ENCODE measurements at regions not wholly inside any gene's neighbourhood (a gene's known extent, or its start where the extent isn't known, plus 50 kb on each side); places are given as distances from the start of the nearest gene placed in this dataset.

- TF ChIP-seq CTCF (IDR thresholded peaks at IDR 0.05) (no peak), POLR2A (IDR thresholded peaks at IDR 0.05) (no peak)
- H3K4me1 ChIP-seq: peaks cover 0 to 5% (median 0%) of the 10 kb centered on the region in 4 donors
- no peaks in the 10 kb centered on the region for H3K27me3 ChIP-seq
- no peak overlapping the region for H3K4me3 ChIP-seq
- H3K9me3 ChIP-seq: no peaks in the 10 kb centered on the region
- no peaks in the 10 kb centered on the region for H3K36me3 ChIP-seq
- no peak for DNase-seq
- no peak overlapping the region for H3K27ac ChIP-seq
Measured at GRCh38 chr2:215626063-215626462, 190.2 kb upstream of the FN1 start.

DNA sequence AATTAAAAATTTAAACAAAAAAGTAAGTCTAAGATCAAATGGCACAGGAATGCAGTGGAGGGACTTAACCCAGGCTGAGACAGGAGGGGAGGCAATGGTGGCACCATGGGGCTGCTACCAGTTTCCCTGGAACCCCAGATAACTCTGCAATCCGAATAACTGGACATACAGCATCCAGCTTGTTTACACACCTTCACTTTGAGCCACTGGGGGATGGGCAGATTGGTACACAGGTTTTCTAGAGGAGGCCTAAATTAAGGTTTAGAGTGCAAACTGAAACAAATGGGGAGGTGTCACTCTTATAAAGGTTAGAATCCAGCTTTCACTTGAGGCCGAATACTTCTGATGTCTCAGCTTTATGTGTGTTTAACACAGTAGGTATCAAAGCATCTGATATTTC, 189.3 kb upstream of the FN1 start:
- H3K36me3 ChIP-seq: no peaks in the 10 kb centered on the region
- H3K9me3 ChIP-seq: no peaks in the 10 kb centered on the region
- H3K4me3 ChIP-seq: no peak overlapping the region
- no peak for DNase-seq
- no peaks in the 10 kb centered on the region for H3K27me3 ChIP-seq
- no peak for TF ChIP-seq CTCF (IDR thresholded peaks at IDR 0.05)
- TF ChIP-seq POLR2A (IDR thresholded peaks at IDR 0.05): no peak
- peak overlapping the region in 1 of 4 donors; percentile 78 for H3K27ac ChIP-seq
- peaks cover 0 to 5% (median 0%) of the 10 kb centered on the region in 4 donors for H3K4me1 ChIP-seq

DNA sequence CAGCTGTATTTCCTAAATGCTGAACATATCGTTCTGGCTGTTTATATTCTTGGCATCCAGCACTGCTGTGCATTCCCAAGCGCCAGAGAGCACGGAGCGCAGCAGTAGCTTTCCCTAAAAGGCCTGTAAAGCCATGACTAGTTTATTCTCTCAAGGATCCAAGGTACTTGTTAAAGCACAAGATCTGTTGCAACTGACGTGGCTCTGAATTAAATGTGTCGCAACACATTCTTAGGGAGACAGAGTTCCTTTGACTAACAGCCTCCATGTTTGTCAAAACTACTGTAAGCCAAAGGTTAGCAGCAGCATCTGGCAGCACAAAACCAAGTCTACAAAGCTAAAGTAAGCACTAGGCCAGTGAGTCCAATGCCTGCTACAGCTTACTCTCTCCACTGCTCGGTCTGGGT, 188.6 kb upstream of the FN1 start:
- Histone ChIP-seq H3K4me3 (no peak overlapping the region), H3K4me1 (peaks cover 0 to 5% (median 0%) of the 10 kb centered on the region in 4 donors), H3K36me3 (no peaks in the 10 kb centered on the region), H3K9me3 (no peaks in the 10 kb centered on the region), H3K27ac (peak overlapping the region in 3 of 4 donors; percentile 11 to 78 (median 22)), H3K27me3 (no peaks in the 10 kb centered on the region)
- TF ChIP-seq POLR2A (IDR thresholded peaks at IDR 0.05) (no peak), CTCF (IDR thresholded peaks at IDR 0.05) (no peak)
- no peak for DNase-seq

GRCh38 chr2:215622837-215623236, 187.0 kb upstream of the FN1 start:
- TF ChIP-seq POLR2A (IDR thresholded peaks at IDR 0.05): no peak
- no peak for TF ChIP-seq CTCF (IDR thresholded peaks at IDR 0.05)
- Histone ChIP-seq H3K27ac (peak overlapping the region in 1 of 4 donors; percentile 78), H3K4me1 (peaks cover 0 to 5% (median 0%) of the 10 kb centered on the region in 4 donors), H3K27me3 (no peaks in the 10 kb centered on the region), H3K9me3 (no peaks in the 10 kb centered on the region), H3K36me3 (no peaks in the 10 kb centered on the region), H3K4me3 (no peak overlapping the region)
- no peak for DNase-seq

DNA sequence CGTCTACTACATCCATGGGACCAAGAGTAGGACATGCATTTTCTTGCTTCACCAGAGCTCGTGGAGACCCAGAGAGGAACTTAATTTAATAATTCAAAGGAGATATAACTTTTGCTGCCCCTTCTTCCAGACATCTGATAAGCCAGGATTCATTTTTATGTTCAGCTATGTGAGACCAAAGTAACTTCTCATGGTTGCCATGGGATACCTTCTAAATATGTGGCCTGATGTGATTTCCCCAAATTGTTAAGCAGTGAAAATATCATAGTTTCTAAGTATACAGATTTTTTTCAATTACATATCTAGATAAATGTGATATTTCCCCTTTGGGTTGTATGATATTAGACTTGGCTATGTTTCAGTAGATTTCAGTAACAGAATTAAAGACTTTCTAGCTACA, 185.5 kb upstream of the FN1 start:
- TF ChIP-seq POLR2A (IDR thresholded peaks at IDR 0.05) (no peak), CTCF (IDR thresholded peaks at IDR 0.05) (no peak)
- no peaks in the 10 kb centered on the region for H3K9me3 ChIP-seq
- no peak for DNase-seq
- H3K4me3 ChIP-seq: no peak overlapping the region
- H3K4me1 ChIP-seq: peaks cover 0 to 5% (median 0%) of the 10 kb centered on the region in 4 donors
- no peaks in the 10 kb centered on the region for H3K27me3 ChIP-seq
- H3K27ac ChIP-seq: no peak overlapping the region
- no peaks in the 10 kb centered on the region for H3K36me3 ChIP-seq

DNA sequence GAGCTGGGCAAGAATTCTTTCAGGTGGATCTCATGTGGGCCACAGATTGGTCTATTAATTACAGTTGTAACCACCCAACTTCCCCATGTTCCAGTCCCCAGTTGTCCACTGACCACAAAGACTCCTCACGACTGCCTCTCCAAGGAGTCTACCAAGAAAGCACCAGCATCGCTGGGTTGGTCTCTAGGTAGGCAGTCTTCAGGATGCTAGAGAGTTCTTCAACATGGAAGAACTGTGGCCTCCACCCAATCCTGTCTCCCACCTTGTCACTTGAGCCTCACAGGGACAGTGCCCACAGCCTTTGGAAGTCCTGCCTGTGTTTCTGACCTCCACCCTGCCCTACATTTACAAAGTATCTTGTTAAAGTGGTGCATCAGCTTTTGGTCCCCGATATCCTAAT, 184.7 kb upstream of the FN1 start:
- Histone ChIP-seq H3K4me3 (no peak overlapping the region), H3K27me3 (no peaks in the 10 kb centered on the region), H3K4me1 (peaks cover 0 to 5% (median 0%) of the 10 kb centered on the region in 4 donors), H3K27ac (no peak overlapping the region), H3K9me3 (no peaks in the 10 kb centered on the region), H3K36me3 (no peaks in the 10 kb centered on the region)
- TF ChIP-seq CTCF (IDR thresholded peaks at IDR 0.05) (no peak), POLR2A (IDR thresholded peaks at IDR 0.05) (no peak)
- no peak for DNase-seq
